K562 (cell line): ENCODE measurements at regions not wholly inside any gene's neighbourhood (a gene's known extent, or its start where the extent isn't known, plus 50 kb on each side); places are given as distances from the start of the nearest gene placed in this dataset.

Source experiments
- ATAC-seq: fragments of 200-7000 bp; cut with Tn5 transposase; 3 replicates; pipeline ENCODE4 v1.9.1; 2020; ENCODE audit warnings: moderate library complexity
- BruUV-seq: library from RNA; stranded (reverse); fragments of 400-500 nt; replicated peaks from 2 replicates; lab custom pipeline; 2021; lab: Mats Ljungman, UMichigan
- CTCF ChIA-PET: fragments of 300-600 bp; formaldehyde crosslinking; extraction: SDS; loops from one replicate; lab custom pipeline; 2021; ENCODE audit warnings: low intra/inter-chr PET ratio; lab: Yijun Ruan, JAX
- POLR2A ChIA-PET: fragments of 300-600, 350-650 bp; sonication (Branson Sonifier 250); formaldehyde crosslinking; extraction: SDS; loops from one replicate; lab custom pipeline; 2021; ENCODE audit warnings: antibody characterized with exemption, inconsistent platforms; lab: Yijun Ruan, JAX
- DNase-seq, 4 experiments: peaks; one replicate each; pipeline versions ENCODE4 v3.0.0 to v3.0.0-alpha.2; 2011 to 2018; ENCODE audit warnings: low spot score in 3 of 4, mixed read lengths in 3 of 4; ENCODE audit errors: extremely low read depth in 1 of 4
- FAIRE-seq: peaks from 2 replicates; lab custom pipeline; 2011; peaks lifted over from hg19 to GRCh38; lab: Jason Lieb, UNC
- H2AFZ ChIP-seq: 2 replicates; pipeline ENCODE4 v1.6.0; 2011; ENCODE audit warnings: low read depth, low read length, control low read depth, inconsistent platforms
- H3K27ac ChIP-seq: fragments of 200-600 bp; 3 replicates; pipeline ENCODE4 v1.8.0; 2011; ENCODE audit warnings: low read depth, mild to moderate bottlenecking, control low read depth, inconsistent platforms, low read length, moderate library complexity, mixed read lengths; ENCODE audit errors: extremely low read depth
- H3K27me3 ChIP-seq, 2 experiments: fragments of 300-600 bp in 1 of 2; 2 replicates in 1 of 2; 3 replicates in 1 of 2; pipeline versions ENCODE4 v1.6.0 to v1.8.0; 2011; ENCODE audit warnings: inconsistent platforms in 2 of 2, low read length in 2 of 2, mild to moderate bottlenecking in 1 of 2, mixed read lengths in 1 of 2, moderate library complexity in 1 of 2; ENCODE audit not compliant: control insufficient read depth in 2 of 2, insufficient read depth in 2 of 2
- H3K36me3 ChIP-seq: fragments of 300-600 bp; 3 replicates; pipeline ENCODE4 v1.8.0; 2011; ENCODE audit warnings: mild to moderate bottlenecking, low read length, inconsistent platforms; ENCODE audit not compliant: control insufficient read depth, insufficient read depth
- H3K4me1 ChIP-seq, 2 experiments: fragments of 200-600 bp in 1 of 2; replicated peaks in 1 of 2; 2 replicates in 1 of 2; 3 replicates in 1 of 2; pipeline versions ENCODE4 v1.5.1 to v1.8.0; 2011; ENCODE audit warnings: inconsistent platforms in 2 of 2, low read length in 2 of 2, mild to moderate bottlenecking in 1 of 2, mixed read lengths in 1 of 2, moderate library complexity in 1 of 2; ENCODE audit not compliant: control insufficient read depth in 2 of 2, insufficient read depth in 2 of 2
- H3K4me2 ChIP-seq: 2 replicates; pipeline ENCODE4 v1.6.1; 2011; ENCODE audit warnings: low read length, control low read depth, inconsistent platforms, mixed read lengths; ENCODE audit not compliant: insufficient read depth
- H3K4me3 ChIP-seq: fragments of 200-600 bp; sonication (generic), shearing (Covaris generic); 2 replicates; pipeline ENCODE4 v1.5.1; 2016; ENCODE audit warnings: control low read depth, inconsistent platforms
- H3K79me2 ChIP-seq: fragments of 200-600 bp; 3 replicates; pipeline ENCODE4 v1.8.0; 2011; ENCODE audit warnings: low read length, inconsistent platforms; ENCODE audit not compliant: control insufficient read depth, insufficient read depth
- H3K9ac ChIP-seq, 2 experiments: 2 replicates each; pipeline versions ENCODE4 v1.6.0 to v1.6.1; 2011; ENCODE audit warnings: low read depth in 2 of 2, low read length in 2 of 2, control low read depth in 1 of 2, inconsistent platforms in 1 of 2, mild to moderate bottlenecking in 1 of 2, mixed read lengths in 1 of 2; ENCODE audit not compliant: insufficient read depth in 1 of 2
- H3K9me1 ChIP-seq: one replicate; pipeline ENCODE4 v1.6.0; 2011; ENCODE audit warnings: inconsistent platforms, mild to moderate bottlenecking, low read length, moderate library complexity; ENCODE audit not compliant: control insufficient read depth, insufficient read depth
- H3K9me3 ChIP-seq: replicated peaks from 2 replicates; pipeline ENCODE4 v1.5.1; 2011; ENCODE audit warnings: low read depth, low read length, inconsistent platforms; ENCODE audit not compliant: control insufficient read depth, insufficient read depth
- H4K20me1 ChIP-seq: replicated peaks from 2 replicates; pipeline ENCODE4 v1.6.1; 2011; ENCODE audit warnings: low read length, inconsistent platforms, mixed read lengths; ENCODE audit not compliant: control insufficient read depth, insufficient read depth
- KDM5B ChIP-seq: fragments of 200-600 bp; sonication (generic); IDR thresholded peaks from 2 replicates; pipeline ENCODE4 v1.6.1; 2012; ENCODE audit warnings: low read depth, mild to moderate bottlenecking, moderate library complexity, low read length, control low read depth, inconsistent platforms; ENCODE audit not compliant: insufficient replicate concordance
- POU5F1 ChIP-seq: fragments of 150-350 bp; IDR thresholded peaks from 2 replicates; pipeline ENCODE4 v1.6.1; 2014; ENCODE audit warnings: borderline replicate concordance, low read length, low read depth, mild to moderate bottlenecking; ENCODE audit not compliant: partially characterized antibody
- RB1 ChIP-seq: fragments of 450-650 bp; IDR thresholded peaks from 2 replicates; pipeline ENCODE4 v1.6.1; 2017; ENCODE audit warnings: low read depth, mild to moderate bottlenecking
- TEAD1 ChIP-seq, 2 experiments: fragments of 450-650 bp in 1 of 2; sonication (generic) in 1 of 2; formaldehyde crosslinking; IDR thresholded peaks; 2 replicates each; pipeline versions ENCODE4 v1.4.0 to v1.8.0; 2020 to 2022; ENCODE audit warnings: mild to moderate bottlenecking in 2 of 2, missing genetic modification reagents in 1 of 2
- ZBTB1 ChIP-seq: sonication (generic); formaldehyde crosslinking; IDR thresholded peaks from 2 replicates; pipeline ENCODE4 v1.8.1; 2023; ENCODE audit warnings: missing genetic modification reagents, low read depth, mild to moderate bottlenecking, borderline replicate concordance
- WGBS: fragments of 100-300 bp; shearing (Covaris generic); methylation state at CpG from one replicate; pipeline ENCODE4 v1.1.6; 2016; ENCODE audit warnings: low coverage, mixed read lengths; ENCODE audit not compliant: insufficient coverage; ENCODE audit errors: missing lambda C conversion rate; 5-methylcytosine and 5-hydroxymethylcytosine counted together
- in situ Hi-C: fragments of 300-500 bp; cut with MboI; formaldehyde crosslinking; loops from 4 replicates; pipeline ENCODE4 v1.15.0; 2018; ENCODE audit warnings: inconsistent platforms, mixed read lengths
- intact Hi-C: fragments of 100-400 bp; cut with micrococcal nuclease; formaldehyde crosslinking; loops from 2 replicates; pipeline ENCODE4 v1.14.2; 2022
- TF ChIP-seq, protein P1 (sequence below): fragments of 450-650 bp; IDR thresholded peaks from 2 replicates; pipeline ENCODE4 v1.6.1; 2017; ENCODE audit warnings: antibody characterized with exemption, mild to moderate bottlenecking
- TF ChIP-seq, protein P2 (sequence below): fragments of 200-400 bp; formaldehyde crosslinking; IDR thresholded peaks from 2 replicates; pipeline ENCODE4 v1.6.1; 2017; ENCODE audit warnings: mild to moderate bottlenecking, low read depth, low read length, moderate library complexity

DNA sequence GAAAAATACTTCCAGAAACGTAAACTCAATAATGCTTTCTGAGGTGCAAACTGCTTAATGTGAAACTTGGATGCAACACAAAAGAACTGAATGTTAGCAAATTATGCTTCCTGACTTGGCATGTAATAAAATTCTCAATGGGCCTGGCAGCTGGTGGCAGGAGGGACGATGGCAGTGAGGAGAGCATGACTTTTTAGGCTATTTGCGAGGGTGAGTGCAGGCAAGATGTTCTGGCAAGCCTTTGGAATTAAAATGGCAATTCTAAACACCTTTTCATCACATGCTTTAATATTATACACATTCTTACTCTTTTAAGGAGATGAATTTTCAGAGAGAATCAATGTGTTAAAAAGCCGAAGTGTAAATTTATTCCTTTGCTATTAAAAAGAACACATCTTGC lies 224.8 kb upstream of the CDH4 start:
- ATAC-seq (no peak), DNase-seq (no peak), FAIRE-seq (no peak)
- Histone ChIP-seq H3K27ac (no peak overlapping the region), H3K4me3 (no peak overlapping the region), H3K4me1 (no peaks in the 10 kb centered on the region), H3K4me2 (no peak overlapping the region), H2AFZ (no peak overlapping the region), H3K36me3 (no peaks in the 10 kb centered on the region), H3K9me1 (no peaks in the 10 kb centered on the region), H3K27me3 (peaks cover 0 to 5% of the 10 kb centered on the region in 2 experiments; a peak in 1 of 5 replicates), H3K9ac (no peak overlapping the region), H3K9me3 (no peaks in the 10 kb centered on the region), H4K20me1 (no peaks in the 10 kb centered on the region), H3K79me2 (no peaks in the 10 kb centered on the region)
- TF ChIP-seq KDM5B (no peak), RB1 (no peak), TEAD1 (CRISPR knock-in tag; IDR thresholded peaks at IDR 0.05) (no peak)
- BruUV-seq, result no TSS peak
- intact Hi-C loops (no loop called here), in situ Hi-C loops (no loop called here)
- ChIA-PET CTCF (no interaction called here), POLR2A (interaction anchor here (1.1 kb wide), 1 partner anchor 12 kb away, joined by 3 read pairs; no protein-coding TSS in a partner anchor)
- WGBS, result 0% methylated on average over 4 of the region's 4 CpGs

DNA sequence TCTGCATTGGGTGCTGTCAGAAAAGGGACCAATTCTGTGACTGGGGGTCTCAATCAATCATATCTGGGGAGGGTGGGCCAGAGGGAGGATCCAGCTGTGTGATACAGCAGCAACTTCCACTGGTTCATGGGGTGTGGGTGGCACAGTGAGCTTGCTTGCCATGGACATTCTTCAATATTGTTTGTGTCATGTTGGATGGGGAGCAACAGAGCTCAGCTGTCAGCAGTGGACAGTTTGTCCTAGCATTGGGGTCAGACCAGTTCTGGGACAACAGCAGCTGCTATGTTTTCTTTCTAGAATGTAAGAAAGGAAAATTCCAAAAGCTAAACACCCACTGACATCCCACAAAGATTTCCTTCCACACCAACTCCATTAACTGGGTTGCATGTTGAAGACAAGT lies 221.9 kb upstream of the CDH4 start:
- Histone ChIP-seq H4K20me1 (no peaks in the 10 kb centered on the region), H3K27me3 (no peaks in the 10 kb centered on the region), H3K4me2 (no peak overlapping the region), H3K27ac (no peak overlapping the region), H3K4me3 (no peak overlapping the region), H3K9ac (no peak overlapping the region), H3K36me3 (no peaks in the 10 kb centered on the region), H3K79me2 (no peaks in the 10 kb centered on the region), H2AFZ (no peak overlapping the region), H3K9me3 (no peaks in the 10 kb centered on the region), H3K4me1 (no peaks in the 10 kb centered on the region), H3K9me1 (no peaks in the 10 kb centered on the region)
- BruUV-seq, result no TSS peak
- FAIRE-seq (no peak), DNase-seq (no peak), ATAC-seq (no peak)
- ChIA-PET POLR2A (interaction anchor here (0.9 kb wide), 1 partner anchor 9 kb away, joined by 3 read pairs; no protein-coding TSS in a partner anchor), CTCF (no interaction called here)
- in situ Hi-C loops, result no loop called here
- intact Hi-C loops, result no loop called here
- no peak for TF ChIP-seq POU5F1
- TF ChIP-seq, protein P1, sequence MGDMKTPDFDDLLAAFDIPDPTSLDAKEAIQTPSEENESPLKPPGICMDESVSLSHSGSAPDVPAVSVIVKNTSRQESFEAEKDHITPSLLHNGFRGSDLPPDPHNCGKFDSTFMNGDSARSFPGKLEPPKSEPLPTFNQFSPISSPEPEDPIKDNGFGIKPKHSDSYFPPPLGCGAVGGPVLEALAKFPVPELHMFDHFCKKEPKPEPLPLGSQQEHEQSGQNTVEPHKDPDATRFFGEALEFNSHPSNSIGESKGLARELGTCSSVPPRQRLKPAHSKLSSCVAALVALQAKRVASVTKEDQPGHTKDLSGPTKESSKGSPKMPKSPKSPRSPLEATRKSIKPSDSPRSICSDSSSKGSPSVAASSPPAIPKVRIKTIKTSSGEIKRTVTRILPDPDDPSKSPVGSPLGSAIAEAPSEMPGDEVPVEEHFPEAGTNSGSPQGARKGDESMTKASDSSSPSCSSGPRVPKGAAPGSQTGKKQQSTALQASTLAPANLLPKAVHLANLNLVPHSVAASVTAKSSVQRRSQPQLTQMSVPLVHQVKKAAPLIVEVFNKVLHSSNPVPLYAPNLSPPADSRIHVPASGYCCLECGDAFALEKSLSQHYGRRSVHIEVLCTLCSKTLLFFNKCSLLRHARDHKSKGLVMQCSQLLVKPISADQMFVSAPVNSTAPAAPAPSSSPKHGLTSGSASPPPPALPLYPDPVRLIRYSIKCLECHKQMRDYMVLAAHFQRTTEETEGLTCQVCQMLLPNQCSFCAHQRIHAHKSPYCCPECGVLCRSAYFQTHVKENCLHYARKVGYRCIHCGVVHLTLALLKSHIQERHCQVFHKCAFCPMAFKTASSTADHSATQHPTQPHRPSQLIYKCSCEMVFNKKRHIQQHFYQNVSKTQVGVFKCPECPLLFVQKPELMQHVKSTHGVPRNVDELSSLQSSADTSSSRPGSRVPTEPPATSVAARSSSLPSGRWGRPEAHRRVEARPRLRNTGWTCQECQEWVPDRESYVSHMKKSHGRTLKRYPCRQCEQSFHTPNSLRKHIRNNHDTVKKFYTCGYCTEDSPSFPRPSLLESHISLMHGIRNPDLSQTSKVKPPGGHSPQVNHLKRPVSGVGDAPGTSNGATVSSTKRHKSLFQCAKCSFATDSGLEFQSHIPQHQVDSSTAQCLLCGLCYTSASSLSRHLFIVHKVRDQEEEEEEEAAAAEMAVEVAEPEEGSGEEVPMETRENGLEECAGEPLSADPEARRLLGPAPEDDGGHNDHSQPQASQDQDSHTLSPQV, result no peak
- TF ChIP-seq, protein P2, sequence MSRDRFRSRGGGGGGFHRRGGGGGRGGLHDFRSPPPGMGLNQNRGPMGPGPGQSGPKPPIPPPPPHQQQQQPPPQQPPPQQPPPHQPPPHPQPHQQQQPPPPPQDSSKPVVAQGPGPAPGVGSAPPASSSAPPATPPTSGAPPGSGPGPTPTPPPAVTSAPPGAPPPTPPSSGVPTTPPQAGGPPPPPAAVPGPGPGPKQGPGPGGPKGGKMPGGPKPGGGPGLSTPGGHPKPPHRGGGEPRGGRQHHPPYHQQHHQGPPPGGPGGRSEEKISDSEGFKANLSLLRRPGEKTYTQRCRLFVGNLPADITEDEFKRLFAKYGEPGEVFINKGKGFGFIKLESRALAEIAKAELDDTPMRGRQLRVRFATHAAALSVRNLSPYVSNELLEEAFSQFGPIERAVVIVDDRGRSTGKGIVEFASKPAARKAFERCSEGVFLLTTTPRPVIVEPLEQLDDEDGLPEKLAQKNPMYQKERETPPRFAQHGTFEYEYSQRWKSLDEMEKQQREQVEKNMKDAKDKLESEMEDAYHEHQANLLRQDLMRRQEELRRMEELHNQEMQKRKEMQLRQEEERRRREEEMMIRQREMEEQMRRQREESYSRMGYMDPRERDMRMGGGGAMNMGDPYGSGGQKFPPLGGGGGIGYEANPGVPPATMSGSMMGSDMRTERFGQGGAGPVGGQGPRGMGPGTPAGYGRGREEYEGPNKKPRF, result no peak
- TF ChIP-seq ZBTB1 (CRISPR knock-in tag), result no peak
